DOHH2 (cell line): ENCODE measurements at regions not wholly inside any gene's neighbourhood (a gene's known extent, or its start where the extent isn't known, plus 50 kb on each side); places are given as distances from the start of the nearest gene placed in this dataset.

Source experiments
- CTCF ChIP-seq: fragments of 200-600 bp; sonication (generic); IDR thresholded peaks from one replicate; pipeline ENCODE4 v1.5.1; 2014; ENCODE audit warnings: antibody characterized with exemption, mild to moderate bottlenecking, low read depth, low read length; ENCODE audit not compliant: poor library complexity, severe bottlenecking
- EZH2phosphoT487 ChIP-seq: fragments of 200-600 bp; sonication (generic); IDR thresholded peaks from 2 replicates; pipeline ENCODE4 v1.6.1; 2017; ENCODE audit warnings: borderline replicate concordance, mild to moderate bottlenecking, antibody characterized with exemption, low read length, moderate library complexity, mixed read lengths

- TF ChIP-seq CTCF: peak; percentile 90
- TF ChIP-seq EZH2phosphoT487: no peak
Measured at GRCh38 chr11:131064373-131064991, 148.2 kb upstream of the SNX19 start.
